ENCODE measurements at regions not wholly inside any gene's neighbourhood (a gene's known extent, or its start where the extent isn't known, plus 50 kb on each side); places are given as distances from the start of the nearest gene placed in this dataset.
"Not testable (repeated sequence)": the region's sequence is repeated elsewhere in the genome, so short reads cannot be mapped to it uniquely, and the experiment has no call there.

DNA sequence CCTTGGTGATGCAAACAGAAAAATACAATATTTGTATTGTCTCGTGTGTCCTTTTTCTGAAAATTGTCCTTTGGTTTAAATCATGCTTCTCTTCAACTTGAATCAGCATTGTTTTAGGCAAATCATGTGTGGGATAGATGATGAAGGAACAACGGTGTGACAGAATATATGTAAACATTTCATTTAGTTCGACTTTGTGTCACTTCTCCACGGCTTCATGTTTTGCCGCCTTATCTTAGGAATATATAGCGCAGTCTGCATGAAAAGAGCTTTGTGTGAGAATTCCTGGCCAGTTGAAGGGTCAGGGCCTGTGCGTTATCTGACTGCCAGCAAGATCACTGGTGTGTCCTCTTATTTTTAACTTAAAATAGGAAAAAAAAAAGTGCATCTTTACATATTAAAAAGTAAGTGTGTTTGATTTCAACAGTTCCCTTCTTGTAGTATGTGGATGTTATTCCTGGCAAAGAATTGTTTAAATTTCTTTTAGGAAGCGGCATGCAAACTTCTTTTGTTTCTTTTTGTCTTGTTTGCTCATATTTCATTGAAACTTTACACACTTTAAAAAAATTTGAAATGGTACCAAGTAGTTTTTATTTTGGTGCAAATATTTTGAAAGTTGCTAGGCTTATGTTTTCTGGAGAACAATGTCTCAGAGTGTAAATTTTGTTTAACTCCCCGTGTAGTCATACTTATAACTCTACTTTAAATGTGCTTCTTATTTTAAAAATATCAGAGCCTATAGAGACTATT is 465.2 kb downstream of the USP25 start:
- intact Hi-C loops (cut with micrococcal nuclease): loop anchor here (10.0 kb wide), 2 partner anchors 130 to 230 kb away; no protein-coding TSS in a partner anchor
- ATAC-seq (peak; percentile 64), DNase-seq (no peak)

DNA sequence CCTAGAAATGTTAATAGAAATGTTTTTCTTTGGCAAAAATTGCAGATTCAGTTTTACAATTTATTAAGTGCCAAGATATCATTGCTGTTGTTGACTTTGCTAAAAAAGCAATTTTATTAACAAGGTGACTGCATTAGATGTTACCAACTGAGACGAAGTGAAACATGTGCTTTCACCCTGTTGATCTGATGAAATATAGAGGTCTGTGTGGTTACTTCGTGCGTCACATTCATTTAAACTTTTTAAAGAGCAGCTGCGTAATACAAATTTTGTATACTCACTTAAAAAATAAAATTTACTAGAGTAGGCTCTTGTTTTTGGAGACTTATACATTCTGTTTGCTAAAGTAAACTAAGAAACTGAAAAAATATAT is 465.7 kb downstream of the USP25 start:
- intact Hi-C loops (cut with micrococcal nuclease): loop anchor here (10.0 kb wide), 2 partner anchors 129 to 229 kb away; no protein-coding TSS in a partner anchor
- peak; percentile 45 for ATAC-seq

DNA sequence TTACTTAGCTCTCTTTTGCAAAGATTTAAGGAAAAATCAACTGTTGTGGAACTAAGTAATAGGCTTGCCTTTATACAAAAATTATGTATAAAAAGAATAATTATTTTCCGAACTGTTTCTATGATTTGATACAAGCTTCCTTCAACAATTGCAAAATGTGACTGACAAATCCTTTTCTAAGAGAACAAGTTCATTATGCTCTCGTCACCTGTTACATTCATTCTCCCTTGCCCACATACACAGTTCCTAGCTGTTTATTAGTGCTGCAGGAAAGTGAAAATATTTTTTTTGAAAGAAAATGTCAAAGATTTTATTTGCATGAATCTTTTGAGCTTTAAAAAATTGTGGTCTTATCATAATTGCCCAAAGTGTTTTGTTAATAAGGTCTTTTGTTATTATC is 466.2 kb downstream of the USP25 start:
- DNase-seq (no peak), ATAC-seq (no peak)
- intact Hi-C loops (cut with micrococcal nuclease): loop anchor here (10.0 kb wide), 2 partner anchors 129 to 229 kb away; no protein-coding TSS in a partner anchor

More for the DNA sequence above, 465.7 kb downstream of the USP25 start:
- DNase-seq: no peak

DNA sequence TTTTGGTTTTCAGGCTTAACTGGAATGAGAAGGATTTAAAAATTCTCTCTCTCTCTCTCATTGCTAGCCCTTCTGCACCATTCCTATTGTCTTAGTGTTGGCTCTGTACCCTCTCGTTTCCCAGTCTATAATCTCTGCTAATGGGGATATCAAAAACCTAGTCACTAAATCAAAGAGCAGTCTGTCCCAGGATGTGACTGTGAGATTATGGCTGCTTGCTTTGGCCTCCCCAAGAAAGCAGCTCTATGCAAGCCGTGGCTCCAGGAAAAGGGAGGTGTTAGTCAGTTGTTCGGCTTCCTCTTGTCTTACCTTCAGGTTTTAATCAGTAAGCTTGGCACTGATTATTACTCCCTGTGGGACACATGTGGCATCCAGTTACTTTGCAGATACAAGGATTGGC is 468.8 kb downstream of the USP25 start:
- intact Hi-C loops (cut with micrococcal nuclease): loop anchor here (10.0 kb wide), 2 partner anchors 126 to 226 kb away; no protein-coding TSS in a partner anchor
- ATAC-seq (no peak), DNase-seq (no peak)

DNA sequence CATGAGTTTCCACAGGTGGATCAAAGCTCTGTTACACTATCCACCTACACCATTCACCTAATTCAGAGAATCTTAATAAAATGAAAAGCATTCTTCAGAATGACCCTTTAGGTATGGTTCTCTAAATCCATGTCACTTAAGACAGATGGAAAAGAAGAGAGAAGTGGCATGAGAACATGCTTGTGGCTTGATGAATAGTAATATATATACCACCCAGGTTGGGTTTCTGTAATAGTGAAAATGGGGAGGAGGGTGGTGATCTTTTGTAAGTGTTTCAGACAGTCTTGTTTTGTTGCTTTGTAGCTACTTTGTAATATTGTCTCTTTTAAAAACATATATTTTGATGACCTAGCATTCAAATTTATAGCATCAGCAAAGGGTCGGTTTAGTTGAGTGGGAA is 469.8 kb downstream of the USP25 start:
- DNase-seq (no peak), ATAC-seq (no peak)
- intact Hi-C loops (cut with micrococcal nuclease): loop anchor here (10.0 kb wide), 2 partner anchors 125 to 225 kb away; no protein-coding TSS in a partner anchor

DNA sequence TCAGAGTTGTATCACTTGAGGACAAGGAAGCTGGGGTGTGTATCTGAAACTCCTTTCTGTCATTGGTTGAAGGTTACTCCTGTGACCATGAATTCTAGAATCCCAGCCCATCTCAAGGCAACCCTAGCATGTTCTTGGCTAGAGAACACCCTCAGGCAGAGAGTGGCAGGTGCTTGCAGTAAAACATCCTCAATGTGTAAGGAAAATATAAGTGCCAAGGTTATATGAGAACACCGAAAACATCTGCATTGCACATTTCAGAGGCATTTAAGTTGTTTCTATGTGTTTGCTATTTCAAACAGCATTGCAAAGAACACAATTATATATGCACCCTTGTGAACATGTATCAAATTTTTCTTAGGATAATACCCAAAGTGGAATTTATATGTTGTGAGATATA is 471.9 kb downstream of the USP25 start:
- DNase-seq: no peak
- intact Hi-C loops (cut with micrococcal nuclease): no loop called here
- ATAC-seq: no peak

DNA sequence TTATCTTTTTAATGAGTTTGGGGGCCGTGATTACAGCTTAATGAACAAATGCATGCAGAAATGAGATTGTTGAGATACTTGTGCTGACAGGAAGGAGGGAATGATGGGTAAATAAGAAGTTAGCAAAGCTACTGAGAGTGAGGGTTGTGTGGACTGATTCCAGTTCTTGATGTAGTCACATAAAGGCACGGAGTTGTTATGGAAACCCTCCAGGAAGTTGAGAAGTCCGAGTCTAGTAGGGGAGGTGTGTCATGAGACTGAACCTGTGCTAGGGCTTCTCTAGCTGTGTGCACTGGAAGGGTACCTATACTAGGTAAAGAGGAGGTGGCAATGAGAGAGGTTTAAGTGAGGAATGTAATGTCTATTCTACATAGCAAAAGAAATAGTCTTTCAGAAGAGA is 475.7 kb downstream of the USP25 start:
- ATAC-seq: no peak
- no peak for DNase-seq
- intact Hi-C loops (cut with micrococcal nuclease): no loop called here

DNA sequence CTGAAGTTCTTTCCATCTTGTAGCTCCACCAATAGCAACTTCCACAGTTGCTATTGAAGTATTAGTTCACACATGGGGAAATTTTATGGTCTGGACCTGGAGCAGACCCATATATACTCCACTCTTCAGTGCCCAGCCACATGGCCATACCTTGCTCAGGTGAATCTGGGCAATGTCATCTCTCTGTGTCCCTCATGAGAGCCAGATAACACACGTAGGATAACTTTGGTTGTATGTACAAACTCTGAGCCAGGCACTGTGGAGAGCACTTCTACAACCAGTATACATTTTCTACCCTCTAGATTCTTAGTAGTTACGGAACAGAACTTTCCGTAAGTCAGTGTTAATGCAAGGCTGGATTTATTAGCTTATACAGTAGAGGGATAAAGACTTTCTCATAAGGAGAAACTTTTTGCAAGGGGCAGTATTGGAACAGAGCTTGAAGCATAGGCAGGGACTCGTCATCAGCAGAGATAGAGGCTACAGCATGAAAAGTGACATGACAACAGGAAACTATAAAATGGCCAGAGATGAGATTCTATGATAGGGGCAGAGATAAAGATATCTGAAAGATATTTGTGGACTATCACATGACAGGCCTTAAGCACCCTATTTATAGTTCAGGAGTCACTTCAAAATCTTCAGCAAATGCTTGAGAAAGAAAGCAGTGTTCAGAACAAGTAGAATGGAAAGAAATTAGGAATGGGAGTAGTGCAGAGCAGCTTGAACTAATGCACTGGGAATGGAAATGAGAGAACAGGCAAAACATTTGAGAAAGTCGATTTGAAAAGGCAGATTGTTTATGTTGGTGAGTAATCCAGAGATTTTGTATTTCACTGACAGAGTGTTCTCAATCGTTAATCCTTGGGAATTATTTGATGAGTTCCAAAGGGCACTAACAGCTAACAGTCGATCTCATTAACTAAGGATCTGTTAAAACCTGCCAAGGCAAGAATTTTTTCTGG is 481.8 kb downstream of the USP25 start:
- intact Hi-C loops (cut with micrococcal nuclease): no loop called here
- peak; percentile 71 for ATAC-seq

DNA sequence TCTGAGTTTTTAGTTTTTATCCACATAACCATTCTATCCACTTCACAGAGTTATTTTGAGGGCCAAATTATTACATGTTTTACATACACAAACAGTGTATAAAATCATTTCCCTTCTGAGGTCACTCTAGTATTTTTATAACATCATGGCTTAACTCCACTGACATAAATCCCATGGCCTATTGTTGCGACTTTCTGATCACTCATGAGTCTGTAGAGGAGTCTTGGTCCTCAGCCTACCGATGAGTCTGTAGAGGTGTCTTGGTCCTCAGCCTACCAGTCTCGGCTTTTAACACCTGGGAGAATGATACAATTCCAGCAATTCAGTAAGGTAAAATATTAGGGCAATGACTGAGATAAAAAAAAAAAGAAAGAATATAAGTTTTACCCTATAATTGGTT is 483.7 kb downstream of the USP25 start:
- DNase-seq: no peak
- ATAC-seq: no peak
- intact Hi-C loops (cut with micrococcal nuclease): no loop called here

More for the DNA sequence above, 481.8 kb downstream of the USP25 start:
- DNase-seq: no peak

DNA sequence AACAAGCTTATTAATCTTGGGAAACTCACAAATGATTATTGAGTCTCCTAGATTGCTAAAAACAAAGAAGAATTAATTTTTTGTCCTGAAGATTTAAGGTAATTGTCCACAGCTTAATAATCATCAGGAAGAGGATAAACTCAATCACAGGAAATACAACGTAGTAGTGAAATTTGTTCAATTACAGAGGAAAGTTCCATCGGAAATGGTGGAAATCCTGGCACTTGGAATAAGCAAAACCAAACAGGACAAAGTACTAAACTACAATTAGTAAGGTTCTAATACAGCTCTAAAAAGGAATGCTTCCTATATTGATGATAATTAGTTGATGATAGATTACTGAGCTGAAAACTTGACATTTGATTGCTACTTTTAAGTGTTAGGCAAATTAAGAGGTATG is 485.4 kb downstream of the USP25 start:
- intact Hi-C loops (cut with micrococcal nuclease): no loop called here
- no peak for DNase-seq
- no peak for ATAC-seq

DNA sequence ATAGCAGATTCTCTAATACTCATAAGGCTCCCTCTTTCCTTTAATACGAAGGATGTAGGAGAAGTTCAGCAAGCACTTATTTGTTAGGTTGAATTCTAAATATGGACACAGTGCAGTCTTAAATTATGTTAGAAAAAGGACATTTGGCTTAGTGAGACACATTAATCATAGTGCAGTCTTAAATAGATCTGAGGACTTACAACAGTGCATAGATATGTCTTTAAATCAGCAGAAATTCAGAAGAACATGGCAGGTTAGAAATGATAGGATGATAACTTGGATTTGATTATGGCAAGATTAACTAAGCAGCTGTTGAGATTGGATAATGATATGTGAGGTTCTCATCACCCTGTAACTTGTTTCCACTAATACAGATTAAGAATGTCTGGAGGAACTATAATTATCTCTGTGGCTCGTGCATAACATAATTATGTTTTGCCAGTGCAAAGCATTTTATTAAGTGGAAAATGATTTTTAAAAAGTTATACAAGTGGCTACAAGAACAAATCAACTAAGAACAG is 485.9 kb downstream of the USP25 start:
- ATAC-seq: no peak
- DNase-seq: no peak
- intact Hi-C loops (cut with micrococcal nuclease): no loop called here

DNA sequence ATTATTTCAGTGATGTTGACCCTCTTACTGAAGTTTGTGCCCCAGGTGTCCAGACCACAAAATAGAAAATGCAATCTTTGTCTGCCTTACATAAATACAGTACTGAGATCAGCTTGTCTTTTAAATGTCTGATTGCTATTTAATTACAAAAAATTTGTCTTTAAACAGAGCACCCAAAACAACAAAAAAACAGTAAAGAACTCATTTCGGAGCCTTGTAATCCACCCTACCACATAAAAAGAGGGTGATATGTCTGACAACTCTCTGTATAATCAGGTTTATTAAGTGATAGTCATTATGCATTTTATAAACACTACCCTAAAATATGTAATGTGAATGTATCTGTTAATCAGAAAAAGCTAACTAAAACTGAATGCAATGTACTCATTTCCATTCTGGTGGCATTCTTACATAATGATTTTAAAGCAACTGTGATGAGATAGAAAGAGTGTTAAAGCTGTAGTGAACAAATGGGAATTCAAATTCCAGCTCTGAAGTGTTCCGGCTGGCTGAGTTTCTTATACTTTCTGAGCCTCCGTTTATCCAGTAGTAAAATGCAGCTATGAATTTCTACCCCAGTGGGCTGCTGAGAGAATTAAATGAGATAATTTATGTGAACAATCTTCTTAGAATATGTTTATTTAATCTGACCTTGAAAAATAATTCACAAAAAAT is 486.6 kb downstream of the USP25 start:
- DNase-seq (no peak), ATAC-seq (peak; percentile 29)
- intact Hi-C loops (cut with micrococcal nuclease): no loop called here

DNA sequence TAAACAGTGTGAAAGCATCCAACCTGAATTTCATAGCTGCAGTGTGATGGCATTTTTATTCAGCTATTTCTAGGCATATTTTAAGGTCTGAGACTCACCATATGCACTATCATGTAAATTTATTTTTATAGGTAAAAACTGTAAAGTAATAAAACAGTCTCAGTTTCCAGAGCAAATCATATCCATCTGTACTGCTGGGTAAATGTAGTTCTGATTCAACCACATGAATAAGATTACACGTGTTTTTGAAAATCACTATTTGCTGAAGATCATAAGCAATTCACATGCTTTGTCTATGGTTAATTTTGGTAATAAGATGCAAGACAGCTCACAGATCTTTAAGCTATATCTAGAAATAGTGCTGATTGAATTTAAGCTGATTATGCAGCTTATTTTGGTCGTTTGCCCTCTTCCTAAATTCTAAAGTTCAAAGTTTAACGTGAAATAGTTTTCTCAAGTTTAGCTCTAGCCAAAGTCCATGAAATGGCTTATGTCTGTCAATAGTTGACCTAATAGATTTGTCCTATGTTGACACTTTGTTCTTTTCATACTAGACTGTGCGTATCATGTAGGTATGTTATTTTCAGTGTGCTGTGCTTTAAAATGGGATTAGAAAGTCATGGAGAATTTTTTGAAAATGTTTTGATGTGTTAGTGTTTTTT is 489.0 kb downstream of the USP25 start:
- intact Hi-C loops (cut with micrococcal nuclease): no loop called here
- ATAC-seq: no peak

DNA sequence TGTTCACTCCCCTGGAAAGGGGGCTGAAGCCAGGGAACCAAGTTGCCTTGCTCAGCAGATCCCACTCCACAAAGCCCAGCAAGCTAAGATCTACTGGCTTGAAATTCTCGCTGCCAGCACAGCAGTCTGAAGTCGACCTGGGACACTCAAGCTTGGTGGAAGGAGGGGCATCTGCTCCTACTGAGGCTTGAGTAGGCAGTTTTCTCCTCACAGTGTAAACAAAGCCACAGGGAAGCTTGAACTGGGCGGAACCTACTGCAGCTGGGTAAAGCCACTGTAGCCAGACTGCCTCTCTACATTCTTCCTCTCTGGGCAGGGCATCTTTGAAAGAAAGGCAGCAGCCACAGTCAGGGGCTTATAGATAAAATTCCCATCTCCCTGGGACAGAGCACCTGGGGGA is 495.0 kb downstream of the USP25 start:
- ATAC-seq; DNase-seq; intact Hi-C loops (cut with micrococcal nuclease): not testable (repeated sequence)

More for the DNA sequence above, 489.0 kb downstream of the USP25 start:
- no peak for DNase-seq

DNA sequence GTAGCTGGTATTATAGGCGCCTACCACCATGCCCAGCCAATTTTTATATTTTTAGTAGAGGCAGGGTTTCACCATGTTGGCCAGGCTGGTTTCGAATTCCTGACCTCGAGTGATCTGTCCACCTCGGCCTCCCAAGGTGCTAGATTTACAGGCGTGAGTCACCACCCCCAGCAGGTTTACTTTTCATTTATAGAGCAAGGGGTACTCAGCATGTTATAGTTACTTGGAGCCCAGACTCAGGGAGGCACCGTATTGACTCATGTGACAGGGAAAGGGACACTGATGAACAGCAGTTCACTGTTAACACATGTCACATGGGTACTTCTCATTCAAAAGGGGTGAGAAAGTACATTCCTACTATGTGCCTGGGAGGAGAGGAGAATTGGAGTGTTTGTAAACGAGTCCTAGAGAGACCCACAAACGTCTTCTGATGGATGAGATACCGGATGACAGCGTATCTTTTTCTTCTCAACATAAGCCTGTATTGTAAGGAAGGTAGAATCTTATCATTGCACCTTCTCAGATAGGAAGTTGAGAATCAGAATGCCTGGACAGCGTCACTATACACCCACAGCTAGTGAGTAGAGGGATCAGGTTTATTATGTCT is 510.0 kb downstream of the USP25 start:
- intact Hi-C loops (cut with micrococcal nuclease): no loop called here
- DNase-seq (no peak), ATAC-seq (no peak)

DNA sequence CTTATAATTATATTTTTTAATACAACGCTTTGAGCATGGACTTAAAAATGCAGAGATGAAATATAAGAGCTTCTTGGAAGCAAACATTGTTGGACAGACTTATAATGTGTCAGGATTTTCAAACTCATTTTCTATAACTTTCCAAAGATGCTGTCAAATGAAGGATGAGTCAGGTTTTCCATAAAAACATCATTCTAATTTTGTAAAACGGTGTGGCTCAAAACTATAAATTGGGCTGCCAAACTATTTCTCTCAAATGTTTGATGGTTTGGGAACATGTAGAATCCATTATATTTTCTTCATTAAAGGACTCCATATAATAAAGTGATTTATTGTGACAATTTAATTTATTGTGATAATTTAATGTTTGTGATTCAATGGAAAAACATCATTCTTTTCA is 511.2 kb downstream of the USP25 start:
- intact Hi-C loops (cut with micrococcal nuclease): no loop called here
- DNase-seq: no peak
- ATAC-seq: no peak

DNA sequence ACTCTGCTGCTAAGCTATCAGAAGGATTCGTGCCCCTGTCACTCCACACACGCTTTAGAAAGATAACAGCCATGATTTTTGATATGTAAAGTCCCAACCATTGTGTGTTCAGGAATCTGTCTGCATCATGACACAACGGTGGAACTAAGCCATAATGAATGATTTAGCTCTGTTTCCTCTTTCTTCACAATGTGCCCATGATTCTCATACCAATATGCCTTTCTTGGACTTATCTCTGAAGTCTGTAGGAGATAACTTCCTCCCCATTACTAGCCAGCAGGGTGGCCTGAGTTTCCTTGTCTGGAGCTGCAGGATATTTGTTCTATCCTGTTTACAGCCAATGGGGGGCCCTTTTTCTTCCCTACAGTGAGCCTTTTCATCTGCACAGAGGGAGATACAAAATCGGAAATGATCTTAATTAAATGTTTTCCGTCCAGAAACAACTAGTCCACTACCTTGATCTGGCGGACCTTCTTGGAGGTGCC is 511.7 kb downstream of the USP25 start:
- DNase-seq: no peak
- ATAC-seq: no peak
- intact Hi-C loops (cut with micrococcal nuclease): no loop called here

DNA sequence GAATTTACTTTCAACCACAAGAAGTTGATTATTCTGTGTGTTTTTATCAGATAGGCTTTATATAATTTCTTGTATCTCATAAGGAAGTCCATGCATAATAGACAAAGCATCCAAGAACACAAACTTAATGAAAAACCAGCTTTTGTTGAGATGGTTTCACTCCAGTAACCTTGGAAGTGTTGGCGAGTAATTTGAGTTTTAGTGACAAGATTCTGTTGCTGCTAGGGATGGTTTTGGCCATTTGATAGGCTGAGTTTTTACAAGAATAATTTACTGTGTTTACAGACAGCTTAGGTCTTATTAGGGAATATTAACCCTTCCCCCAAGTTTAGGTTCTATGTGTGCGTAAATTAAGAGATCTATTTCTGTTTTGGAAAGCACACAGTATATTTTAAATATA is 513.6 kb downstream of the USP25 start:
- no peak for DNase-seq
- intact Hi-C loops (cut with micrococcal nuclease): no loop called here
- ATAC-seq: no peak

All from left ventricle myocardium superior (tissue), 1 donor.